GM10266 (cell line): ENCODE measurements at regions not wholly inside any gene's neighbourhood (a gene's known extent, or its start where the extent isn't known, plus 50 kb on each side); places are given as distances from the start of the nearest gene placed in this dataset.

Experiments
- DNase-seq: peaks from one replicate; pipeline ENCODE4 v3.0.0; 2012; ENCODE audit errors: extremely low spot score
- TF ChIP-seq, protein P1 (sequence below): IDR thresholded peaks from 2 replicates; pipeline ENCODE4 v1.5.1; 2012; ENCODE audit warnings: mild to moderate bottlenecking, low read depth; ENCODE audit not compliant: control insufficient read depth, insufficient read depth; ENCODE audit errors: missing control alignments

GRCh38 chr9:115220319-115221005 lies 102.5 kb upstream of the TNC start:
- TF ChIP-seq, protein P1, sequence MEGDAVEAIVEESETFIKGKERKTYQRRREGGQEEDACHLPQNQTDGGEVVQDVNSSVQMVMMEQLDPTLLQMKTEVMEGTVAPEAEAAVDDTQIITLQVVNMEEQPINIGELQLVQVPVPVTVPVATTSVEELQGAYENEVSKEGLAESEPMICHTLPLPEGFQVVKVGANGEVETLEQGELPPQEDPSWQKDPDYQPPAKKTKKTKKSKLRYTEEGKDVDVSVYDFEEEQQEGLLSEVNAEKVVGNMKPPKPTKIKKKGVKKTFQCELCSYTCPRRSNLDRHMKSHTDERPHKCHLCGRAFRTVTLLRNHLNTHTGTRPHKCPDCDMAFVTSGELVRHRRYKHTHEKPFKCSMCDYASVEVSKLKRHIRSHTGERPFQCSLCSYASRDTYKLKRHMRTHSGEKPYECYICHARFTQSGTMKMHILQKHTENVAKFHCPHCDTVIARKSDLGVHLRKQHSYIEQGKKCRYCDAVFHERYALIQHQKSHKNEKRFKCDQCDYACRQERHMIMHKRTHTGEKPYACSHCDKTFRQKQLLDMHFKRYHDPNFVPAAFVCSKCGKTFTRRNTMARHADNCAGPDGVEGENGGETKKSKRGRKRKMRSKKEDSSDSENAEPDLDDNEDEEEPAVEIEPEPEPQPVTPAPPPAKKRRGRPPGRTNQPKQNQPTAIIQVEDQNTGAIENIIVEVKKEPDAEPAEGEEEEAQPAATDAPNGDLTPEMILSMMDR = no peak
- no peak for DNase-seq

DNA sequence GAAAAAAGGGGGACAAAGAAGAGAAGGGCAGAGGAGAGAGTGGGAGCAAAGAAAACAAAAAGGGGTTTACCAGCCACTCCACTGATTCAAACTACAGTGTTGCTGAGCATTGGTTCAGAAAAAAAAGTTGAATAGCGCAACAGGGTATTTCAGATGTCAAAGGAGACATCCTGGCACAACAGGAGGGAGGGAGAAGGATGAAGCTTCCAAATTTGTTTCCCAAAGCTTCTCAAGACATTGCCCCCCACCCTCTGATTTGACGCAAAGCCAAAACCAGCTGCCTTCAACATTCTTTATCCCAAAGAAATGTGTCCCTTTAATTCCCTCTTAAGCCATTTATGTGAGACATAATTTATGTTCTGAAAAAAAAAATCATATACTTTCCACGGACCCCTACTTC lies 105.5 kb upstream of the TNC start:
- no peak for DNase-seq
- TF ChIP-seq, protein P1 = no peak

- DNase-seq = no peak
- TF ChIP-seq, protein P1 = no peak
These were observed 107.6 kb upstream of the TNC start for GRCh38 chr9:115225459-115226116.

- TF ChIP-seq, protein P1 = no peak
- no peak for DNase-seq
These were observed 108.2 kb upstream of the TNC start for GRCh38 chr9:115226152-115226551.

DNA sequence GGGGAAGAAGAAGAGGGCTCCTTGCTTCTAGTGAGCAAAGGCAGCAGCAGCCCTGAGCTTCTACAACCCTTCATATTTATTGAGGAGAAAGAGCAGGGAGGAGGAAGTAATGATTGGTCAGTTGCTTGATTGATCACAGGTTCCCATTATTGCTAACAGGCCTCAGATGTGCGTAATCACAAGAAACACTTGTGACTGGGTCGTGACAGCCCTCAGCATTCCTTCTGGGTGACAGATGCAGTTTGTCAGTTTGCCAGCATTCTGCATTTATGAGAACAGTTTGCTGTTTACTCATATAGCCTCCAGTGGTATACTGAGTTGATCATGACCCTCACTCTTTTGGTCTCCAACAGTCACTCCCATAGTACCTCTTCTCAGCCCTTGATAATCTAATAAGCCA lies 111.5 kb upstream of the TNC start:
- no peak for DNase-seq
- TF ChIP-seq, protein P1 = no peak

GRCh38 chr9:115230924-115231515 lies 113.1 kb upstream of the TNC start:
- TF ChIP-seq, protein P1 = no peak
- DNase-seq = no peak
